Right renal cortex interstitium (tissue), 3 donors: ENCODE measurements at regions not wholly inside any gene's neighbourhood (a gene's known extent, or its start where the extent isn't known, plus 50 kb on each side); places are given as distances from the start of the nearest gene placed in this dataset.
"Not testable (repeated sequence)": the region's sequence is repeated elsewhere in the genome, so short reads cannot be mapped to it uniquely, and the experiment has no call there.

ENCODE experiments used
- DNase-seq, 3 donors: peaks; one replicate each; pipeline ENCODE4 v3.0.0-alpha.2; 2013; ENCODE audit warnings: low read depth in 3 of 3, low spot score in 2 of 3

GRCh38 chr10:84844461-84844860 lies 516.1 kb downstream of the CCSER2 start:
- no peak for DNase-seq

- DNase-seq, result no peak
Observed at GRCh38 chr10:84845628-84846261, 517.4 kb downstream of the CCSER2 start.

- no peak for DNase-seq
Observed at GRCh38 chr10:84846658-84847316, 518.4 kb downstream of the CCSER2 start.

- DNase-seq, result no peak
Observed at GRCh38 chr10:84848967-84849366, 520.6 kb downstream of the CCSER2 start.

- no peak for DNase-seq
Observed at GRCh38 chr10:84850826-84851225, 522.4 kb downstream of the CCSER2 start.

- no peak for DNase-seq
Observed at GRCh38 chr10:84854439-84854838, 526.0 kb downstream of the CCSER2 start.

GRCh38 chr10:84860855-84861254 lies 532.5 kb downstream of the CCSER2 start:
- no peak for DNase-seq

GRCh38 chr10:84862551-84862950 lies 534.2 kb downstream of the CCSER2 start:
- DNase-seq, result no peak

GRCh38 chr10:84863675-84864074 lies 535.3 kb downstream of the CCSER2 start:
- DNase-seq, result no peak

GRCh38 chr10:84876116-84876999 lies 548.0 kb downstream of the CCSER2 start:
- no peak for DNase-seq

GRCh38 chr10:84879991-84880390 lies 551.6 kb downstream of the CCSER2 start:
- DNase-seq, result no peak

- DNase-seq, result not testable (repeated sequence)
Observed at GRCh38 chr10:84881696-84882095, 553.3 kb downstream of the CCSER2 start.

GRCh38 chr10:84890706-84891105 lies 562.3 kb downstream of the CCSER2 start:
- DNase-seq, result no peak

- DNase-seq, result no peak
Observed at GRCh38 chr10:84891631-84892030, 563.2 kb downstream of the CCSER2 start.

GRCh38 chr10:84895541-84895940 lies 567.2 kb downstream of the CCSER2 start:
- DNase-seq, result no peak

- DNase-seq, result no peak
Observed at GRCh38 chr10:84896909-84897308, 568.5 kb downstream of the CCSER2 start.

GRCh38 chr10:84899268-84899667 lies 570.9 kb downstream of the CCSER2 start:
- DNase-seq, result no peak

GRCh38 chr10:84900141-84900540 lies 571.8 kb downstream of the CCSER2 start:
- DNase-seq, result no peak

GRCh38 chr10:84901885-84902284 lies 573.5 kb downstream of the CCSER2 start:
- no peak for DNase-seq

- no peak for DNase-seq
Observed at GRCh38 chr10:84902553-84902952, 574.2 kb downstream of the CCSER2 start.

GRCh38 chr10:84903320-84903719 lies 574.9 kb downstream of the CCSER2 start:
- no peak for DNase-seq
